SK-N-SH treated with all-trans-retinoic acid at 6 μM for 48 hours (cell line): ENCODE measurements at regions not wholly inside any gene's neighbourhood (a gene's known extent, or its start where the extent isn't known, plus 50 kb on each side); places are given as distances from the start of the nearest gene placed in this dataset.

Source experiments
- ATAC-seq: fragments of 200-7000 bp; cut with Tn5 transposase; 3 replicates; pipeline ENCODE4 v1.9.1; 2020; ENCODE audit warnings: mild to moderate bottlenecking, moderate library complexity
- ARNTL ChIP-seq: fragments of 450-650 bp; formaldehyde crosslinking; IDR thresholded peaks from 2 replicates; pipeline ENCODE4 v1.5.0; 2020; ENCODE audit warnings: low read depth, mild to moderate bottlenecking, moderate library complexity, borderline replicate concordance
- BACH2 ChIP-seq: fragments of 250-450 bp; sonication (Bioruptor Pico); IDR thresholded peaks from 2 replicates; pipeline ENCODE4 v1.9.0; 2021; ENCODE audit warnings: mild to moderate bottlenecking, borderline replicate concordance
- CREB5 ChIP-seq: fragments of 250-450 bp; sonication (Bioruptor Pico); IDR thresholded peaks from 2 replicates; pipeline ENCODE4 v1.5.1; 2020; ENCODE audit warnings: low read depth, mild to moderate bottlenecking, moderate library complexity
- CSDC2 ChIP-seq: fragments of 250-450 bp; sonication (Bioruptor Pico); IDR thresholded peaks from 2 replicates; pipeline ENCODE4 v1.5.0; 2020; ENCODE audit warnings: mild to moderate bottlenecking, moderate library complexity
- ESRRG ChIP-seq: fragments of 250-450 bp; sonication (Bioruptor Pico); IDR thresholded peaks from 2 replicates; pipeline ENCODE4 v1.6.1; 2021; ENCODE audit warnings: mild to moderate bottlenecking
- GLIS3 ChIP-seq: fragments of 250-450 bp; sonication (Bioruptor Pico); IDR thresholded peaks from 2 replicates; pipeline ENCODE4 v1.5.0; 2020; ENCODE audit warnings: mild to moderate bottlenecking, moderate library complexity
- ISL1 ChIP-seq: fragments of 250-450 bp; sonication (Bioruptor Pico); IDR thresholded peaks from 2 replicates; pipeline ENCODE4 v2.1.2; 2022; ENCODE audit warnings: mild to moderate bottlenecking, moderate library complexity
- OSR1 ChIP-seq: fragments of 250-450 bp; sonication (Bioruptor Pico); IDR thresholded peaks from 2 replicates; pipeline ENCODE4 v1.8.0; 2022; ENCODE audit warnings: moderate library complexity, mild to moderate bottlenecking, inconsistent platforms
- PATZ1 ChIP-seq: fragments of 250-450 bp; sonication (Bioruptor Pico); IDR thresholded peaks from 2 replicates; pipeline ENCODE4 v1.8.0; 2020; ENCODE audit warnings: mild to moderate bottlenecking, moderate library complexity, borderline replicate concordance
- POU6F1 ChIP-seq: fragments of 250-450 bp; sonication (Bioruptor Pico); IDR thresholded peaks from 2 replicates; pipeline ENCODE4 v1.8.0; 2021; ENCODE audit warnings: low read depth, mild to moderate bottlenecking, moderate library complexity, borderline replicate concordance
- PPARA ChIP-seq: fragments of 250-450 bp; sonication (Bioruptor Pico); IDR thresholded peaks from 2 replicates; pipeline ENCODE4 v1.5.0; 2020; ENCODE audit warnings: mild to moderate bottlenecking, borderline replicate concordance
- RARB ChIP-seq: fragments of 250-450 bp; sonication (Bioruptor Pico); IDR thresholded peaks from 2 replicates; pipeline ENCODE4 v1.8.0; 2021; ENCODE audit warnings: mild to moderate bottlenecking, moderate library complexity
- SNAI2 ChIP-seq: fragments of 250-450 bp; sonication (Bioruptor Pico); IDR thresholded peaks from 2 replicates; pipeline ENCODE4 v1.5.0; 2020; ENCODE audit warnings: mild to moderate bottlenecking, moderate library complexity
- TCF4 ChIP-seq: fragments of 250-450 bp; sonication (Bioruptor Pico); IDR thresholded peaks from 2 replicates; pipeline ENCODE4 v1.8.0; 2021; ENCODE audit warnings: mild to moderate bottlenecking, moderate library complexity, borderline replicate concordance
- TOX ChIP-seq: fragments of 250-450 bp; sonication (Bioruptor Pico); IDR thresholded peaks from 2 replicates; pipeline ENCODE4 v1.8.0; 2021; ENCODE audit warnings: mild to moderate bottlenecking, moderate library complexity, borderline replicate concordance
- TSHZ2 ChIP-seq: fragments of 250-450 bp; sonication (Bioruptor Pico); IDR thresholded peaks from 2 replicates; pipeline ENCODE4 v1.5.0; 2020; ENCODE audit warnings: mild to moderate bottlenecking, moderate library complexity
- ZC3H10 ChIP-seq: fragments of 250-450 bp; sonication (Bioruptor Pico); IDR thresholded peaks from 2 replicates; pipeline ENCODE4 v1.5.1; 2021; ENCODE audit warnings: mild to moderate bottlenecking, moderate library complexity
- ZFP3 ChIP-seq: fragments of 250-450 bp; sonication (Bioruptor Pico); IDR thresholded peaks from 2 replicates; pipeline ENCODE4 v1.5.0; 2020; ENCODE audit warnings: mild to moderate bottlenecking, moderate library complexity
- ZFP30 ChIP-seq: fragments of 450-650 bp; formaldehyde crosslinking; IDR thresholded peaks from 2 replicates; pipeline ENCODE4 v1.5.0; 2022; ENCODE audit warnings: mild to moderate bottlenecking, moderate library complexity
- ZNF70 ChIP-seq: fragments of 450-650 bp; formaldehyde crosslinking; IDR thresholded peaks from 2 replicates; pipeline ENCODE4 v1.5.0; 2020; ENCODE audit warnings: mild to moderate bottlenecking, moderate library complexity
- ZNF8 ChIP-seq: fragments of 450-650 bp; formaldehyde crosslinking; IDR thresholded peaks from 2 replicates; pipeline ENCODE4 v1.5.0; 2020; ENCODE audit warnings: mild to moderate bottlenecking, moderate library complexity
- TF ChIP-seq, protein P1 (sequence below): fragments of 250-450 bp; sonication (Bioruptor Pico); IDR thresholded peaks from 2 replicates; pipeline ENCODE4 v1.5.1; 2021; ENCODE audit warnings: mild to moderate bottlenecking, moderate library complexity

- no peak for ATAC-seq
- TF ChIP-seq SNAI2 (CRISPR knock-in tag) (no peak), POU6F1 (no peak), ESRRG (CRISPR knock-in tag) (no peak), BACH2 (CRISPR knock-in tag) (no peak), PATZ1 (CRISPR knock-in tag) (no peak), PPARA (CRISPR knock-in tag) (no peak), TOX (CRISPR knock-in tag) (no peak), ISL1 (no peak), GLIS3 (CRISPR knock-in tag) (no peak), ZNF70 (CRISPR knock-in tag) (no peak), ZFP3 (CRISPR knock-in tag) (no peak), ZC3H10 (CRISPR knock-in tag) (no peak), TCF4 (CRISPR knock-in tag) (no peak), CSDC2 (no peak), ARNTL (no peak), TSHZ2 (CRISPR knock-in tag) (no peak)
- TF ChIP-seq, protein P1, sequence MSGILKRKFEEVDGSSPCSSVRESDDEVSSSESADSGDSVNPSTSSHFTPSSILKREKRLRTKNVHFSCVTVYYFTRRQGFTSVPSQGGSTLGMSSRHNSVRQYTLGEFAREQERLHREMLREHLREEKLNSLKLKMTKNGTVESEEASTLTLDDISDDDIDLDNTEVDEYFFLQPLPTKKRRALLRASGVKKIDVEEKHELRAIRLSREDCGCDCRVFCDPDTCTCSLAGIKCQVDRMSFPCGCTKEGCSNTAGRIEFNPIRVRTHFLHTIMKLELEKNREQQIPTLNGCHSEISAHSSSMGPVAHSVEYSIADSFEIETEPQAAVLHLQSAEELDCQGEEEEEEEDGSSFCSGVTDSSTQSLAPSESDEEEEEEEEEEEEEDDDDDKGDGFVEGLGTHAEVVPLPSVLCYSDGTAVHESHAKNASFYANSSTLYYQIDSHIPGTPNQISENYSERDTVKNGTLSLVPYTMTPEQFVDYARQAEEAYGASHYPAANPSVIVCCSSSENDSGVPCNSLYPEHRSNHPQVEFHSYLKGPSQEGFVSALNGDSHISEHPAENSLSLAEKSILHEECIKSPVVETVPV (CRISPR knock-in tag) = no peak
Observed at GRCh38 chr9:3585606-3586005, 59.8 kb upstream of the RFX3 start.

DNA sequence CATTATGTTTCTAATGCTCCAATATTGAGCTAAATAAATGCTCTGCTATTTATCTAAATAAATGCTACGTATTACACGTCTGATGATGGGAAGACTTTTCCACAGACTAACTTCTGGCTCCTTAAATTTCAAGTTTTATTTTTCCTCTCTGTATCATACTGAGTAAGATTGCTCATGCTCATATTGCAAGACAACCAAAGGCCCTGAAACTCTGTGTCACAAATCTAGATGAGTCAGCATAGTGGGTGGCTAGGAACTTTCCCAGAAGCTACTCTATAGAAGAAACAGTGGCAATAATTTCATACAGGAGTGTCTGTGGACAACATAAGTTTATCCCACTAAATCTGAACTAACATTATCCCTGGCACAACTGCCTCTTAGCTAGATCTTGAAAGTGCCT, 53.0 kb upstream of the RFX3 start:
- no peak for ATAC-seq
- TF ChIP-seq CREB5 (CRISPR knock-in tag) (no peak), PATZ1 (CRISPR knock-in tag) (no peak), ZFP30 (CRISPR knock-in tag) (no peak), TCF4 (CRISPR knock-in tag) (no peak), RARB (CRISPR knock-in tag) (no peak), TSHZ2 (CRISPR knock-in tag) (no peak), CSDC2 (no peak), SNAI2 (CRISPR knock-in tag) (no peak), BACH2 (CRISPR knock-in tag) (no peak), OSR1 (no peak), ZC3H10 (CRISPR knock-in tag) (no peak), PPARA (CRISPR knock-in tag) (no peak), GLIS3 (CRISPR knock-in tag) (no peak), ARNTL (no peak), ZNF8 (CRISPR knock-in tag) (no peak), ZNF70 (CRISPR knock-in tag) (no peak), ISL1 (no peak), ZFP3 (CRISPR knock-in tag) (no peak)
- TF ChIP-seq, protein P1 (CRISPR knock-in tag) = no peak
